RPMI8226 (cell line): ENCODE measurements at regions not wholly inside any gene's neighbourhood (a gene's known extent, or its start where the extent isn't known, plus 50 kb on each side); places are given as distances from the start of the nearest gene placed in this dataset.
A peak's percentile ranks its signal among the peaks of the same experiment; 100 is the strongest.

Experiments used
- DNase-seq: peaks from one replicate; pipeline ENCODE4 v3.0.0-alpha.2; 2015

- DNase-seq = no peak
Measured at GRCh38 chr2:22887845-22888244, 497.1 kb upstream of the KLHL29 start.

- DNase-seq = no peak
Measured at GRCh38 chr2:22890132-22890531, 494.8 kb upstream of the KLHL29 start.

- DNase-seq = peak; percentile 23
Measured at GRCh38 chr2:22893761-22894517, 491.0 kb upstream of the KLHL29 start.

- peak; percentile 54 for DNase-seq
Measured at GRCh38 chr2:22894761-22895160, 490.2 kb upstream of the KLHL29 start.

- DNase-seq = no peak
Measured at GRCh38 chr2:22897428-22897827, 487.6 kb upstream of the KLHL29 start.

GRCh38 chr2:22900674-22901073, 484.3 kb upstream of the KLHL29 start:
- DNase-seq = no peak

- no peak for DNase-seq
Measured at GRCh38 chr2:22901471-22902179, 483.4 kb upstream of the KLHL29 start.

- DNase-seq = no peak
Measured at GRCh38 chr2:22902180-22902550, 482.8 kb upstream of the KLHL29 start.

GRCh38 chr2:22902662-22903165, 482.3 kb upstream of the KLHL29 start:
- no peak for DNase-seq

- no peak for DNase-seq
Measured at GRCh38 chr2:22903616-22904015, 481.4 kb upstream of the KLHL29 start.

GRCh38 chr2:22904126-22904684, 480.8 kb upstream of the KLHL29 start:
- peak; percentile 64 for DNase-seq

- no peak for DNase-seq
Measured at GRCh38 chr2:22907330-22907729, 477.6 kb upstream of the KLHL29 start.

GRCh38 chr2:22912398-22912797, 472.6 kb upstream of the KLHL29 start:
- no peak for DNase-seq

GRCh38 chr2:22929998-22930397, 455.0 kb upstream of the KLHL29 start:
- no peak for DNase-seq

GRCh38 chr2:22930781-22931180, 454.2 kb upstream of the KLHL29 start:
- no peak for DNase-seq

GRCh38 chr2:22932288-22932687, 452.7 kb upstream of the KLHL29 start:
- DNase-seq = no peak

GRCh38 chr2:22934747-22935146, 450.2 kb upstream of the KLHL29 start:
- DNase-seq = no peak

GRCh38 chr2:22942441-22942840, 442.5 kb upstream of the KLHL29 start:
- no peak for DNase-seq

GRCh38 chr2:22944143-22944542, 440.8 kb upstream of the KLHL29 start:
- DNase-seq = no peak

GRCh38 chr2:22946553-22946952, 438.4 kb upstream of the KLHL29 start:
- DNase-seq = no peak

GRCh38 chr2:22947741-22948140, 437.2 kb upstream of the KLHL29 start:
- no peak for DNase-seq

GRCh38 chr2:22950431-22950830, 434.5 kb upstream of the KLHL29 start:
- no peak for DNase-seq

- no peak for DNase-seq
Measured at GRCh38 chr2:22952656-22953225, 432.2 kb upstream of the KLHL29 start.

- no peak for DNase-seq
Measured at GRCh38 chr2:22957446-22957845, 427.5 kb upstream of the KLHL29 start.
